HCT116 (cell line): ENCODE measurements at regions not wholly inside any gene's neighbourhood (a gene's known extent, or its start where the extent isn't known, plus 50 kb on each side); places are given as distances from the start of the nearest gene placed in this dataset.

Source experiments
- ATAC-seq: fragments of 200-7000 bp; cut with Tn5 transposase; 2 replicates; pipeline ENCODE4 v1.9.1; 2020; ENCODE audit warnings: mild to moderate bottlenecking, moderate library complexity
- BruUV-seq: library from RNA; stranded (reverse); fragments of 400-500 nt; replicated peaks from 2 replicates; lab custom pipeline; 2021; lab: Mats Ljungman, UMichigan
- CTCF ChIA-PET: fragments of 300-600 bp; sonication (Branson Sonifier 250); formaldehyde crosslinking; loops from one replicate; lab custom pipeline; 2021; ENCODE audit warnings: antibody characterized with exemption; lab: Charles Lee
- POLR2A ChIA-PET: fragments of 300-600, 350-600 bp; sonication (Branson Sonifier 250); formaldehyde crosslinking; loops from one replicate; lab custom pipeline; 2021; ENCODE audit warnings: antibody characterized with exemption; lab: Charles Lee
- RAD21 ChIA-PET, 2 experiments: fragments of 300-600 bp; sonication (Branson Sonifier 250); formaldehyde crosslinking; loops; one replicate each; lab custom pipeline; 2023; ENCODE audit warnings: low total read pairs in 2 of 2; ENCODE audit not compliant: uncharacterized antibody in 2 of 2, unreplicated experiment in 2 of 2, low non-redundant PET in 1 of 2; lab: Charles Lee
- DNase-seq: peaks from one replicate; pipeline ENCODE4 v3.0.0-alpha.2; 2010; ENCODE audit warnings: low read depth, low spot score
- H2AFZ ChIP-seq: fragments of 200-600 bp; shearing (Covaris generic), sonication (generic); 2 replicates; pipeline ENCODE4 v1.6.1; 2017; ENCODE audit warnings: low read depth, mixed run types, mixed read lengths, antibody characterized with exemption, low read length; ENCODE audit not compliant: poor library complexity, severe bottlenecking
- H3K27ac ChIP-seq: 2 replicates; pipeline ENCODE4 v1.5.1; 2012; ENCODE audit warnings: low read depth, low read length
- H3K27me3 ChIP-seq: fragments of 200-600 bp; sonication (generic); 2 replicates; pipeline ENCODE4 v1.6.1; 2016; ENCODE audit warnings: mixed run types, low read length, mixed read lengths; ENCODE audit not compliant: insufficient read depth
- H3K36me3 ChIP-seq, 2 experiments: fragments of 200-500 bp in 1 of 2; fragments of 200-600 bp in 1 of 2; sonication (Bioruptor generic) in 1 of 2; sonication (generic) in 1 of 2; 2 replicates each; pipeline versions ENCODE4 v1.5.1 to v1.6.1; 2014 to 2016; ENCODE audit warnings: low read length in 2 of 2, inconsistent platforms in 1 of 2, mixed read lengths in 1 of 2, mixed run types in 1 of 2; ENCODE audit not compliant: insufficient read depth in 2 of 2, control insufficient read depth in 1 of 2
- H3K4me1 ChIP-seq, 2 experiments: fragments of 200-600 bp in 1 of 2; sonication (generic) in 1 of 2; 2 replicates each; pipeline versions ENCODE4 v1.5.1 to v1.6.1; 2012 to 2017; ENCODE audit warnings: low read length in 2 of 2, inconsistent platforms in 1 of 2, mild to moderate bottlenecking in 1 of 2, mixed read lengths in 1 of 2, mixed run types in 1 of 2, moderate library complexity in 1 of 2; ENCODE audit not compliant: insufficient read depth in 2 of 2, control insufficient read depth in 1 of 2
- H3K4me2 ChIP-seq: fragments of 200-600 bp; sonication (generic); 2 replicates; pipeline ENCODE4 v1.6.1; 2017; ENCODE audit warnings: mixed run types, low read length, mixed read lengths
- H3K4me3 ChIP-seq, 2 experiments: fragments of 200-600 bp in 1 of 2; sonication (generic) in 1 of 2; replicated peaks in 1 of 2; 2 replicates each; pipeline ENCODE4 v1.5.1; 2011 to 2016; ENCODE audit warnings: low read length in 2 of 2, control low read depth in 1 of 2, low read depth in 1 of 2, mild to moderate bottlenecking in 1 of 2, mixed read lengths in 1 of 2, mixed run types in 1 of 2
- H3K79me2 ChIP-seq: fragments of 200-600 bp; sonication (generic); 2 replicates; pipeline ENCODE4 v1.6.1; 2017; ENCODE audit warnings: mild to moderate bottlenecking, mixed run types, low read length, moderate library complexity, mixed read lengths; ENCODE audit not compliant: insufficient read depth
- H3K9ac ChIP-seq: fragments of 200-600 bp; sonication (generic); 2 replicates; pipeline ENCODE4 v1.6.1; 2016; ENCODE audit warnings: low read length, mixed read lengths
- H3K9me2 ChIP-seq: fragments of 200-600 bp; sonication (generic), shearing (Covaris generic); 2 replicates; pipeline ENCODE4 v1.6.1; 2017; ENCODE audit warnings: mixed run types, mild to moderate bottlenecking, moderate library complexity; ENCODE audit not compliant: insufficient read depth
- H3K9me3 ChIP-seq, 2 experiments: fragments of 200-500 bp in 1 of 2; fragments of 200-600 bp in 1 of 2; sonication (Bioruptor generic) in 1 of 2; sonication (generic) in 1 of 2; 2 replicates each; pipeline ENCODE4 v1.6.1; 2014 to 2017; ENCODE audit warnings: low read length in 2 of 2, mixed read lengths in 2 of 2, inconsistent platforms in 1 of 2, low read depth in 1 of 2, mild to moderate bottlenecking in 1 of 2, mixed run types in 1 of 2, moderate library complexity in 1 of 2; ENCODE audit not compliant: control insufficient read depth in 1 of 2, insufficient read depth in 1 of 2
- H4K20me1 ChIP-seq: fragments of 200-600 bp; sonication (generic), shearing (Covaris generic); 2 replicates; pipeline ENCODE4 v1.6.1; 2017; ENCODE audit warnings: mixed run types, mild to moderate bottlenecking, moderate library complexity; ENCODE audit not compliant: insufficient read depth
- CEBPB ChIP-seq: IDR thresholded peaks from 2 replicates; pipeline ENCODE4 v1.6.1; 2012; ENCODE audit warnings: low read depth
- EGR1 ChIP-seq: IDR thresholded peaks from 2 replicates; pipeline ENCODE4 v1.6.1; 2012; ENCODE audit warnings: low read depth
- ELF1 ChIP-seq: IDR thresholded peaks from 2 replicates; pipeline ENCODE4 v1.6.1; 2012; ENCODE audit warnings: low read depth, borderline replicate concordance
- EZH2 ChIP-seq: fragments of 200-600 bp; sonication (generic); IDR thresholded peaks from 2 replicates; pipeline ENCODE4 v1.6.1; 2017; ENCODE audit warnings: antibody characterized with exemption, mixed run types
- EZH2phosphoT487 ChIP-seq: fragments of 200-600 bp; IDR thresholded peaks from 2 replicates; pipeline ENCODE4 v1.6.1; 2018; ENCODE audit warnings: antibody characterized with exemption, borderline replicate concordance
- FOSL1 ChIP-seq: IDR thresholded peaks from 2 replicates; pipeline ENCODE4 v1.6.1; 2012; ENCODE audit warnings: low read depth
- JUND ChIP-seq: IDR thresholded peaks from 2 replicates; pipeline ENCODE4 v1.6.1; 2012
- MAX ChIP-seq: IDR thresholded peaks from 2 replicates; pipeline ENCODE4 v1.6.1; 2012
- POLR2A ChIP-seq: IDR thresholded peaks from 2 replicates; pipeline ENCODE4 v1.7.0; 2011; ENCODE audit warnings: borderline replicate concordance; ENCODE audit not compliant: insufficient read depth, insufficient read length; ENCODE audit errors: extremely low read depth
- RAD21 ChIP-seq: IDR thresholded peaks from 2 replicates; pipeline ENCODE4 v1.6.1; 2012; ENCODE audit warnings: low read depth, mild to moderate bottlenecking
- SIN3A ChIP-seq: IDR thresholded peaks from 2 replicates; pipeline ENCODE4 v1.6.1; 2012; ENCODE audit warnings: low read depth
- SP1 ChIP-seq: IDR thresholded peaks from 2 replicates; pipeline ENCODE4 v1.6.1; 2012; ENCODE audit warnings: low read depth
- SRF ChIP-seq: IDR thresholded peaks from 2 replicates; pipeline ENCODE4 v1.6.1; 2012; ENCODE audit warnings: low read depth
- TCF7L2 ChIP-seq: IDR thresholded peaks from 2 replicates; pipeline ENCODE4 v1.7.0; 2011; ENCODE audit warnings: borderline replicate concordance, inconsistent platforms; ENCODE audit not compliant: insufficient read depth, insufficient read length; ENCODE audit errors: extremely low read depth
- YY1 ChIP-seq: IDR thresholded peaks from 2 replicates; pipeline ENCODE4 v1.6.1; 2011; ENCODE audit warnings: low read length, low read depth, moderate library complexity, mild to moderate bottlenecking; ENCODE audit not compliant: insufficient replicate concordance; ENCODE audit errors: extremely low read depth
- ZBTB33 ChIP-seq: IDR thresholded peaks from 2 replicates; pipeline ENCODE4 v1.6.1; 2011; ENCODE audit warnings: mild to moderate bottlenecking, low read length, moderate library complexity; ENCODE audit not compliant: insufficient replicate concordance; ENCODE audit errors: extremely low read depth
- ZFX ChIP-seq: fragments of 450-650 bp; IDR thresholded peaks from 2 replicates; pipeline ENCODE4 v1.6.1; 2017
- ZNF274 ChIP-seq: fragments of 200-500 bp; sonication (Bioruptor generic); IDR thresholded peaks from 2 replicates; pipeline ENCODE4 v1.6.1; 2014; ENCODE audit warnings: mild to moderate bottlenecking, low read depth, low read length, inconsistent platforms
- intact Hi-C: fragments of 100-400 bp; cut with micrococcal nuclease; formaldehyde crosslinking; loops from 2 replicates; pipeline ENCODE4 v1.10.0; 2022
- TF ChIP-seq, protein P1 (sequence below): IDR thresholded peaks from 2 replicates; pipeline ENCODE4 v1.6.1; 2012
- TF ChIP-seq, protein P2 (sequence below), 3 experiments: fragments of 200-600 bp in 1 of 3; sonication (generic) in 1 of 3; IDR thresholded peaks in 2 of 3; conservative IDR thresholded peaks in 1 of 3; 2 replicates each; pipeline ENCODE4 v1.5.1; 2012 to 2017; ENCODE audit warnings: low read depth in 2 of 3, low read length in 2 of 3, antibody characterized with exemption in 1 of 3, borderline replicate concordance in 1 of 3, control low read depth in 1 of 3, mild to moderate bottlenecking in 1 of 3, mixed read lengths in 1 of 3, mixed run types in 1 of 3, moderate library complexity in 1 of 3; ENCODE audit not compliant: insufficient read depth in 1 of 3

GRCh38 chr10:63758080-63758479 is 236.9 kb downstream of the REEP3 start:
- Histone ChIP-seq H3K4me2 (no peak overlapping the region), H3K79me2 (no peaks in the 10 kb centered on the region), H3K27ac (no peak overlapping the region), H2AFZ (no peak overlapping the region), H3K27me3 (no peaks in the 10 kb centered on the region), H4K20me1 (no peaks in the 10 kb centered on the region), H3K4me1 (peaks cover 0 to 7% of the 10 kb centered on the region in 2 experiments; a peak in 1 of 4 replicates), H3K4me3 (no peak overlapping the region), H3K9ac (no peak overlapping the region), H3K9me3 (no peaks in the 10 kb centered on the region), H3K36me3 (no peaks in the 10 kb centered on the region), H3K9me2 (no peaks in the 10 kb centered on the region)
- no peak for DNase-seq
- no peak for TF ChIP-seq SIN3A
- TF ChIP-seq SP1, result no peak
- TF ChIP-seq EGR1, result no peak
- no peak for TF ChIP-seq YY1
- TF ChIP-seq, protein P1, sequence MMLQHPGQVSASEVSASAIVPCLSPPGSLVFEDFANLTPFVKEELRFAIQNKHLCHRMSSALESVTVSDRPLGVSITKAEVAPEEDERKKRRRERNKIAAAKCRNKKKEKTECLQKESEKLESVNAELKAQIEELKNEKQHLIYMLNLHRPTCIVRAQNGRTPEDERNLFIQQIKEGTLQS, result no peak
- TF ChIP-seq ZFX, result no peak
- no peak for TF ChIP-seq CEBPB
- no peak for TF ChIP-seq TCF7L2
- TF ChIP-seq SRF, result no peak
- no peak for TF ChIP-seq FOSL1
- no peak for TF ChIP-seq ELF1
- no peak for TF ChIP-seq RAD21
- no peak for TF ChIP-seq JUND
- TF ChIP-seq, protein P2, sequence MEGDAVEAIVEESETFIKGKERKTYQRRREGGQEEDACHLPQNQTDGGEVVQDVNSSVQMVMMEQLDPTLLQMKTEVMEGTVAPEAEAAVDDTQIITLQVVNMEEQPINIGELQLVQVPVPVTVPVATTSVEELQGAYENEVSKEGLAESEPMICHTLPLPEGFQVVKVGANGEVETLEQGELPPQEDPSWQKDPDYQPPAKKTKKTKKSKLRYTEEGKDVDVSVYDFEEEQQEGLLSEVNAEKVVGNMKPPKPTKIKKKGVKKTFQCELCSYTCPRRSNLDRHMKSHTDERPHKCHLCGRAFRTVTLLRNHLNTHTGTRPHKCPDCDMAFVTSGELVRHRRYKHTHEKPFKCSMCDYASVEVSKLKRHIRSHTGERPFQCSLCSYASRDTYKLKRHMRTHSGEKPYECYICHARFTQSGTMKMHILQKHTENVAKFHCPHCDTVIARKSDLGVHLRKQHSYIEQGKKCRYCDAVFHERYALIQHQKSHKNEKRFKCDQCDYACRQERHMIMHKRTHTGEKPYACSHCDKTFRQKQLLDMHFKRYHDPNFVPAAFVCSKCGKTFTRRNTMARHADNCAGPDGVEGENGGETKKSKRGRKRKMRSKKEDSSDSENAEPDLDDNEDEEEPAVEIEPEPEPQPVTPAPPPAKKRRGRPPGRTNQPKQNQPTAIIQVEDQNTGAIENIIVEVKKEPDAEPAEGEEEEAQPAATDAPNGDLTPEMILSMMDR (IDR thresholded peaks at IDR 0.05 in 2 of 3, conservative IDR thresholded peaks at IDR 0.05 in 1 of 3; ENCODE audit: borderline replicate concordance in 1 of 3, insufficient read depth in 1 of 3, low read depth in 2 of 3, low read length in 2 of 3), result no peak
- no peak for TF ChIP-seq MAX
- TF ChIP-seq EZH2phosphoT487, result no peak
- no peak for TF ChIP-seq POLR2A
- no peak for TF ChIP-seq EZH2
- no peak for TF ChIP-seq ZBTB33
- TF ChIP-seq ZNF274, result no peak
- intact Hi-C loops, result no loop called here
- CTCF ChIA-PET, result interaction anchor here (1.6 kb wide), 1 partner anchor 38 kb away, joined by 5 read pairs; no protein-coding TSS in a partner anchor
- no peak for ATAC-seq
- RAD21 ChIA-PET, result no interaction called here
- no TSS peak for BruUV-seq
- POLR2A ChIA-PET, result no interaction called here
